ENCODE measurements at regions not wholly inside any gene's neighbourhood (a gene's known extent, or its start where the extent isn't known, plus 50 kb on each side); places are given as distances from the start of the nearest gene placed in this dataset.

- H3K36me3 ChIP-seq, result no peaks in the 10 kb centered on the region
- TF ChIP-seq CTCF (IDR thresholded peaks at IDR 0.05; ENCODE audit: low read depth, low read length), result no peak
- DNase-seq, result no peak
- no peaks in the 10 kb centered on the region for H3K27me3 ChIP-seq (ENCODE audit: insufficient read depth, low read depth, severe bottlenecking)
- H3K27ac ChIP-seq, result no peak overlapping the region
- H3K9me3 ChIP-seq (ENCODE audit: severe bottlenecking), result no peaks in the 10 kb centered on the region
- H3K4me3 ChIP-seq (ENCODE audit: low read depth, low read length), result no peak overlapping the region
Observed at GRCh38 chr20:48164566-48165400, 379.5 kb upstream of the SULF2 start.

DNA sequence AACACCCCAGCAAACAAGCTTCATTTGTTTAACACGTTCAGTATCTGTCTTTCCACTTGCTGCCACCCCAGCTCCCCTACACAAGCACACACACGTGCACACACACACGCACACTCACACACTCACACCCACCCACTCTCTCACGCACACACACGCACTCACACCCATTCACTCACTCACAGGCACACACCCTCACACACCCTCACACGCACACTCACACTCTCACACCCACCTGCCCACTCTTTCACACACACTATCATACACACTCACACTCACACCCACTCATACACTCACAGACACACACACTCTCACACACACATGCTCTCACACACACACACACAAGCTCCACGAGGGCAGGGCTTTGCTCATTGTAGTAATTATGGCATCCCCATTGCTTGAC lies 378.8 kb upstream of the SULF2 start:
- no peak overlapping the region for H3K27ac ChIP-seq
- TF ChIP-seq CTCF (IDR thresholded peaks at IDR 0.05; ENCODE audit: low read depth, low read length), result no peak
- H3K9me3 ChIP-seq (ENCODE audit: severe bottlenecking), result no peaks in the 10 kb centered on the region
- H3K4me3 ChIP-seq (ENCODE audit: low read depth, low read length), result no peak overlapping the region
- DNase-seq, result no peak
- H3K27me3 ChIP-seq (ENCODE audit: insufficient read depth, low read depth, severe bottlenecking), result no peaks in the 10 kb centered on the region
- no peaks in the 10 kb centered on the region for H3K36me3 ChIP-seq

DNA sequence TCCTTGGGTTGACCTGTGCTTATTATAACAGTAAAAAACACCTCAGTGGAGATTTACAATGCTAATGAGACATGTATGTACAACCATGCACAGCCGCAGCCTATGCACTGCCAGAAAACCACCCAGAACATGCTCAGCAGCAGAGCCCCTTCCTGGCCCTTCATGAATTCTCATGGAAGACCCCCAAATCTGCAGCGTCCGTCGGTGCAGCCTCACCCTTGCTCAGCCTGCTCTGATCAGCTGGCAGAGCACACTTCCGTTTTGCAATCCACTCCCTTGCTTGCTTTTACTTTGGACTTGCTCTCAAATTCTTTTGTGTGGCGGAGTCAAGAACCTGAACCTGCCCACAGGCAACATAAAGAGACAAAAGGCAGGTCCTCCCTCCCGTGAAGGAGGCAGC lies 378.2 kb upstream of the SULF2 start:
- Histone ChIP-seq H3K4me3 (ENCODE audit: low read depth, low read length) (no peak overlapping the region), H3K9me3 (ENCODE audit: severe bottlenecking) (no peaks in the 10 kb centered on the region), H3K27ac (no peak overlapping the region), H3K36me3 (no peaks in the 10 kb centered on the region), H3K27me3 (ENCODE audit: insufficient read depth, low read depth, severe bottlenecking) (no peaks in the 10 kb centered on the region)
- TF ChIP-seq CTCF (IDR thresholded peaks at IDR 0.05; ENCODE audit: low read depth, low read length), result no peak
- DNase-seq, result no peak

- Histone ChIP-seq H3K4me3 (ENCODE audit: low read depth, low read length) (no peak overlapping the region), H3K27ac (no peak overlapping the region), H3K27me3 (ENCODE audit: insufficient read depth, low read depth, severe bottlenecking) (no peaks in the 10 kb centered on the region), H3K36me3 (no peaks in the 10 kb centered on the region), H3K9me3 (ENCODE audit: severe bottlenecking) (no peaks in the 10 kb centered on the region)
- TF ChIP-seq CTCF (IDR thresholded peaks at IDR 0.05; ENCODE audit: low read depth, low read length), result no peak
- DNase-seq, result no peak
Observed at GRCh38 chr20:48162621-48163020, 377.3 kb upstream of the SULF2 start.

GRCh38 chr20:48159145-48160008 lies 374.1 kb upstream of the SULF2 start:
- H3K27me3 ChIP-seq (ENCODE audit: insufficient read depth, low read depth, severe bottlenecking), result no peaks in the 10 kb centered on the region
- H3K27ac ChIP-seq, result no peak overlapping the region

More at GRCh38 chr20:48159145-48160008, 374.1 kb upstream of the SULF2 start:
- H3K36me3 ChIP-seq, result no peaks in the 10 kb centered on the region
- peaks cover 8% of the 10 kb centered on the region for H3K9me3 ChIP-seq (ENCODE audit: severe bottlenecking)
- no peak for TF ChIP-seq CTCF (IDR thresholded peaks at IDR 0.05; ENCODE audit: low read depth, low read length)
- H3K4me3 ChIP-seq (ENCODE audit: low read depth, low read length), result no peak overlapping the region
- DNase-seq, result no peak

Measured in WERI-Rb-1 (cell line).